ENCODE measurements at regions not wholly inside any gene's neighbourhood (a gene's known extent, or its start where the extent isn't known, plus 50 kb on each side); places are given as distances from the start of the nearest gene placed in this dataset.

GRCh38 chr14:58861586-58861985 is 223.8 kb downstream of the DACT1 start:
- TF ChIP-seq CTCF (IDR thresholded peaks at IDR 0.05), result no peak
- TF ChIP-seq EZH2 (IDR thresholded peaks at IDR 0.05), result no peak

Measured in neural progenitor cell (in vitro differentiated cells).